HG02970 (cell line): ENCODE measurements at regions not wholly inside any gene's neighbourhood (a gene's known extent, or its start where the extent isn't known, plus 50 kb on each side); places are given as distances from the start of the nearest gene placed in this dataset.

Source experiments
- ATAC-seq: cut with Tn5 transposase; IDR thresholded peaks from one replicate; pipeline ENCODE4 v1.9.1; 2021; ENCODE audit warnings: mild to moderate bottlenecking, moderate library complexity, moderate number of reproducible peaks; ENCODE audit not compliant: unreplicated experiment, low FRiP score

DNA sequence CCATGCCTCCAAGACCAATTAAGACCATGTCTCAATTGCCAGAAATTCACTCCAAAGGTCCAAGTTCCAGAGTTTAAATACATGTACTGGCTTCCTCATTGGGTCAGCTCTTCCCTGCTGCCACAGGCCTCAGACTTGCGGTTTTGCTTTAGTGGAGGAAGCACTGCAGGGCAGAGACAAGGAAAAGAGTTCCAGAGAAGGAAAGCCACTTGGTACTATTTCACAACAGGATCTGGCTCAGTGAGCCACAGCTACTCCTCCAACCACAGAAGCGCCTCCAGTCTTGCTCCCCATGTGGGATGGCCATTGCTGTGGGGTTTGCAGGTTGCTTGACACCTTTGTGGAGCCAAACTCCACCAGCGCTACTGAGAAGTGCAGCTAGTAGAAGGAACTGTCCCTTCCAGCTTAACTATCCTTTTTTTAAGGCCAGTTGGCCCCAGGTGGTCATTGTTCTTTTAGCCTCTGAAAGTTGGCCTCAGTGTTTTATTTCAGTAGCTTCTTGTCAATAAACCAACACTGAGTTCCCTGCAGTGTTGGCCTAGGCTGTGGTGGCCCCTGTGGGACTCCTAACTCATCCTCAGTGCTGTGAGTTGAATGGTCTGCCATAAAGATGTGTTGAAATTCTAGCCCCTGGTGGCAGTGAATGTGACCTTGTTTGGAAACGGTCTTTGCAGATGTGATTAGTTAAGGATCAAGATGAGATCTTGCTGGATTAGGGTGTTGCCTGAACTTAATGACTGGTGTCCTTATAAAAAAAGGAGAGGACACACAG, 93.7 kb upstream of the DAP start:
- ATAC-seq = no peak

DNA sequence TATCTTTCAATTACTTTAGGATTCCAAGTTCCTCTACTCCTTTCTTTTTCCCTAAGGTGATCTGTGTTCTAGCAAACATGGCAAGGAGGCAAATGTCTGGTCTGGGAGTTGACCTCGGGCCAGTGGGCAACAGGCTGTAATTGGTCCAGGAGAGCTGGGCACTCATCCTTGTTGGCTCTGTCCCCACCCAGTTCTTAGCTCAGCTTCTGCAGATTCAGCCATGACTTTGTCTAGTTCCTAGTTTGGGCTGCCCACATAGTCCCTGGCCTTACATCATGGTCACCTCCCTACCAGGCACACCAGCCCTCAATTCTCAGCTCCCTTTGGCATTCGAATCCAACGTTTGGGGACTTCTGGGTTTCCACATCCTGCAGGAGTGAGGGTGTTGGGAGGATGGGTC, 92.1 kb upstream of the DAP start:
- no peak for ATAC-seq

DNA sequence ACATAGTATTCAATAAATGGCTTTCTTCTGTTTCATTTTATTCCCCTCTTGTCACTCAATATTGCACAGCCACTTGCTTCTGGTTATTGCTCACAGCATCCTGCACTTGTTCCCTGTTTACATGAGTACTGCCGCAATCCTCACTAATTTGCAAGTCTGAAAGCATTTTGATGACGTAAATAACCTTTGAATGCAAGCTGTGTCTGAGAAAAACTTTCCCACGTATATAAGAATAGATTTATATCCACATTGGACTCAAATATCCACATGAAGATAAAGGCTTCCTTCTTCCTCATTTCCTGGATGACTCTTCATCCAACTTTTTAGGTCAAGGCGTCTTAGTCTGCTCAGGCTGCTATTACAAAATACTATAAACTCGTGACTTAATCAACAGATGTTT, 88.2 kb upstream of the DAP start:
- no peak for ATAC-seq

DNA sequence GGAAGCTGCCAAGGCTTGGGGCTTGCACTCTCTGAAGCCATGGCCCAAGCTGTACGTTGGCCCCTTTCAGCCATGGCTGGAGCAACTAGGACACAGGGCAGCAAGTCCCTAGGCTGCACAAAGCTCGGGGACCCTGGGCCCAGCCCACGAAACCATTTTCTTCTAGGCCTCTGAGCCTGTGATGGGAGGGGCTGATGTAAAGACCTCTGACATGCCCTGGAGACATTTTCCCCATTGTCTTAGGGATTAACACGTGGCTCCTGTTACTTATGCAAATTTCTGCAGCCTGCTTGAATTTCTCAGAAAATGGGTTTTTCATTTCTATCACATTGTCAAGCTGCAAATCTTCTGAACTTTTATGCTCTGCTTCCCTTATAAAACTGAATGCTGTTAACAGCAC, 83.0 kb upstream of the DAP start:
- no peak for ATAC-seq

DNA sequence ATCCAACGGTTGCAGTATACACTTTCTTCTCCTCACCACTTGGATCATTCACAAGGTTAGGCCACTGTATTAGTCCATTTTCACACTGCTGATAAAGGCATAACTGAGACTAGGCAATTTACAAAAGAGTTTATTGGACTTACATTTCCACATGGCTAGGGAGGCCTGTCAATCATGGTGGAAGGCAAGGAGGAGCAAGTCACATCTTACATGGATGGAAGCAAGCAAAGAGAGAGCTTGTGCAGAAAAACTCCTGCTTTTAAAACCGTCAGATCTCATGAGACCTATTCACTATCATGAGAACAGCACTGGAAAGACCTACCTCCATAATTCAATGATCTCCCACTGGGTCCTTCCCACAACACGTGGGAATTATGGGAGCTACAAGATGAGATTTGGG, 81.8 kb upstream of the DAP start:
- ATAC-seq = no peak

DNA sequence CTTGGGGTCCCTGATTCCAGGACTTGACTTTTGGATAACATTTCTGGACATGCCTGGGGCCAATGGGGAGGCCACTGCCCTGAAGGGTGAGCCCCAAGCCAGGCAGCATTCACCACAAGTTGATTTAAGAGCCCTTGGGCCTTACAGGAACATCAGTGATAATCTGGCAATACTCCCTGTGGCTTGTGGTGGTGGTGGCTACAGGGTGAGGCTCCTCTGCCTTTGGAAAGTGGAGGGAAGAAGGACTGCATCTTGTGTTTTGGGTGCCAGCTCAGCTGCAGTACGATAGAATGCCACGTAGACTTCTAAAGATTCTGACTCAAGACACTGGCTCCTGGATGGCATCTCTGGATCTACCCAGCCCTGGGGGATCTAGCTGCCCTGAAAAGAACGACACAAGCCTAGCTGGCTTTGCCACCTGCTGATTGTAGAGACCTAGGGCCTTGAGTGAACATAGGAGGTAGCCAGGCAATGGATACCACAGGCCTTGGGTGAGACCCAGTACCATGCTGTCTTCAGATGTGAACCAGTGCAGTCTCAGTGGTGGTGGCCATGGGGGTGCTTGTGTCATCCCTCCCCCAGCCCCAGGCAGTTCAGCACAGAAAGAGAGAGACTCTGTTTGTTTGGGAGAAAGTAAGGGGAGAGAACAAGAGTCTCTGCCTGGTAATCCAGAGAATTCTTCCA, 79.0 kb upstream of the DAP start:
- no peak for ATAC-seq

DNA sequence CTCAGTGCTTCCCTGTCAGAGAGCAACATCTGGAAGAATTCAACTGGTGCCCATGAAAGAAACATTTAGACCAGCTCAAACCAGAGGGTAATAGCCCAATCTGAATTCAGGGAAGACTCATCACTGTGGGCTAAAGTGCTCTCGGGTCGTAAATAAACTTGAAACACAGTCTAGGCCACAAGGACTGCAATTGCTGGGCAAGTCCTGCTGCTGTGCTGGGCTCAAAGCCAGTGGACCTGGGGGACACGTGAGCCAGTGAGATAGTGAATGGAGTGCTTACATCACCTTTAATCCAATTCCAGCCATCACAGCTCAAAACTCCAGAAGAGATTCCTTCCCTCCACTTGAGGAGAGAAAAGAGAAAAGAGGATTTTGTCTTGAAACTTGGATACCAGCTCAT, 78.1 kb upstream of the DAP start:
- no peak for ATAC-seq

DNA sequence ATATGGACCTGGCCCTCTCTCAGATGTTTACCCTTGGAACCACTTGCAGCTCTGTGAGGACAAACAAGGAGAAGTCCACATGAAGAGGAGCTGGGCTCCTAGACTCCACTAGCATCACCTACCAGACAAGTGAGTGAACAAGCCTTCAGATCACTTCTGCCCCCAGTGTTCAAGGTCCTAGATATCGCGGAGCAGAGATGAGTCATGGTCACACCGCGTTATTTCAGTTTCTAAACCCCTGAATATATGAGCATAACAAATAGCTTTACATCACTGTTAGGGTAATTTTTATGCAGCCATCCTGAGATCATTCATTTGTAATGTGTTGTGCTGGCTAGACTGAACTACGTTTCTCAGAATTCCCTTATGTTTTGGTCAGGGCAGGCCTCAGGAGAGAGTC, 77.0 kb upstream of the DAP start:
- no peak for ATAC-seq

DNA sequence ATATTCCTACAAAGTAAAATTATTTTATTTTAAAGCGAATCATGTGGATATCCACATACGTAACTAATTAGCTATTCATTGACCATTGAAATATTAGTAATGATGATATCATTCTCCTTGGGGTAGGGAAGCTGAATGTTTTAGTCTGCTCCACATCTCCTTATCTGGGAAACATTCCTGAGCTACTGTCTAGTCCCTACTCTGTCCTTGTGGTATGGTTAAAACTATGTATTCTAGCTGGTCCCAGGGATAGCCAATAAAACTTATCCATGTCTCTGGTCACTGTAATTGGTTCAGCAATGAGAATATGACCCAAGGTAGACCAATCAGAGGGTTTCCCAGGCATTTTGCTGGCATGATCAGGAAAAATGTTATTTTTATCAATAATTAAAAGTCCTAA, 76.0 kb upstream of the DAP start:
- ATAC-seq = no peak

DNA sequence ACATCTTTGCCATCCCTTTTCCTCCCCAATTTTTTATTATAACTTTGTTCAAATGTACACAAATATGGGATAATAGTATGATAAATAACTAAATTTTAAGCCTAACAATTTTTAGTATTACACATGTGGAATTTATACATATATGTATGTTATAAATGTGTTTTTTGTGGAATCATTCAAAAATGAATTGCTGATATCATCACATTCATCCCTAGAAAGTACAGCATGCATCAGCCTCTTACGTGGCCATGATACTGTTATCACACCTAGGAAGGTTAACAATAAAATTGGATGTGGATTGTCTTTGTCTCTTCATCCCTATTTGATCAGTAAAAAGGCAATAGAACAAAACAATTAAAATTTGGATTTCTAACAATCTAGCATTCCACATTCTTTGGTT, 73.7 kb upstream of the DAP start:
- ATAC-seq = no peak

DNA sequence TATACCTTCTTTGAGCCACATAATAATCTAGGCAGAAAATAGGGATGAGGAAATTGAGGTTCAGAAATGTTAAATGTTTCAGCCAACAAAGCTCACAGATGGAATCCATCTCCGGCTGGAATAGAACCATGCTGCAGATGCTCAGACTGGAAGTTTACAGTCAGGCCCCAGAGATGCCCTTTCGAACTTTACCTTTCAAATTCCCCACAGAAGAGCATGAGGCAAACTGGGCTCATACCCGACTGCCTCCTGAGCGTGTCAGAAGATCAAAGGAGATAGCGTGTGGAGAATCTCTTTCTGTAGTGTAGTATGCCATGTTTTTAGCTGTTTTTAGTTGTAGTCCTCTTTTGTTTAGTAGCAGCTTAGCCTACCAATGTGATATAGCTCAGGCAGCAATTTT, 72.0 kb upstream of the DAP start:
- no peak for ATAC-seq

DNA sequence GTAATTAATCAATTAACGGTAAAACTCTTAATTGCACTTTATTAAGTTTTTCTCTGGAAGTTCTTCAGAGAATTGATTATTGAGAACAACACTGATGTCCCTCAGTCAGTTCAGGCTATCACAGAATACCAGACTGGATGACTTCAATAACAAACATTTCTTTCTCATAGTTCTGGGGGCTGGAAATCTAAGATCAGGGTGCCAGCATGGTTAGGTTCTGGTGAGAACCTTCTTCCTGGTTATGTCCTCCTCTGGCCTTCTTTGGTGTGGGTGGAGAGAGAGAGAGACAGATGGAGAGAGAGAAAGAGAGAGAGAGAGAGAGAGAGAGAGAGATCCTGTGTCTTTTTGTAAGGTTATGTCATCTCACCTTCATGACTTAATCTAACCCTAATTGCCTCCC, 71.4 kb upstream of the DAP start:
- ATAC-seq = no peak

DNA sequence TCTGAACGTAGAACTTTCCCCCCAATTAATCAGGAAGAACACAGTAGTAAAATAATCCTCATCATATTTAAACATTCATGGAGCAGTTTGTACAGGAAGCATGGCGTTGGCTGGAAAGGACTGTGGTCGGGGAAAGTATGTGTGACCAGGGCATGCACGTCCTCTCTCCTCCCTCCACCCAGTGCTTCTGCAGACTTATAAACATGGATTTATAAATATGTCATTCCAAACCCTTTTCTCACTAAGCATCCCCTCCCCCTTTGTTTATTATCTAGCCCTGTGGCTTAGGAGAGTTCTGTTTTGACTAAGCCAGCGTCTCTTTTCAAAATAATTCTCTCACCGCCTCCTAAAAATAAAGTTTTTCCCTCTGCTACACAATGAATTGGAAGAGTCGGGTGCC, 70.4 kb upstream of the DAP start:
- no peak for ATAC-seq

DNA sequence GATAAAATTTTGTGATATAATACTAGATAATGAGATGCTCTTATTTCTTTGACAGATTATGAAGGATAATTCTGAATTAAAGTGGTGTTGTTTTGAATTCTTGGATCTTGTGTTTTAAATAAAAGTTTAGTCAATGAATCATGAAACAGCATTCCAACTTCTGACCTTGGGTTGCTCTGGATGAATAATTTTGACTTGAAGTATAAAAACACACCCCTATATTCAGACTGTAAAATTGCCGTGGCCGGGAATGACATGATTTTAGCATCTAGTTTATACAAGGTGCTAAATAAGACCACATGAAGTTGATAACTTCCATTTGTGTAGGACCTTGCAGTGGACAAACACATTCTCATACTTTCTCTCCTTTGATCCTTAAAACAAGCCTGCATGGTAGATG, 67.2 kb upstream of the DAP start:
- no peak for ATAC-seq

DNA sequence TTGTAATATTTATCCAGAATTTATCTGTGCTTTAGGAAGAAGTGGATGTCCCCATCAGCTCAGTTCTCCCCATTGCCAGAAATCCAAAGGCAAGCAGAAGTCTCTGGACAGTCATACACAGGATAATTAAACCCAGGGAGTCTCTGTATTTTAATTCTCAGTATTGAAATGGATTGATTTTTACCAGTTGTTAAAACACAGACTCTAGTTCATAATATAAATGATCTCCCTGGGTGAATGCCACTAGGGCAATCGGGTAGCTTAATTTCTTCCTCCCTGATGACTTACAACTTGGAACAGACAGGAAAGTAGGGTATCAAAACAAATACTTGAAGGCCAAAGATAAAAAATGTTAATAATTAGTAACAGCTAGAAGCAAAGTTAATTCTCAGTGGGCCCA, 66.5 kb upstream of the DAP start:
- no peak for ATAC-seq

DNA sequence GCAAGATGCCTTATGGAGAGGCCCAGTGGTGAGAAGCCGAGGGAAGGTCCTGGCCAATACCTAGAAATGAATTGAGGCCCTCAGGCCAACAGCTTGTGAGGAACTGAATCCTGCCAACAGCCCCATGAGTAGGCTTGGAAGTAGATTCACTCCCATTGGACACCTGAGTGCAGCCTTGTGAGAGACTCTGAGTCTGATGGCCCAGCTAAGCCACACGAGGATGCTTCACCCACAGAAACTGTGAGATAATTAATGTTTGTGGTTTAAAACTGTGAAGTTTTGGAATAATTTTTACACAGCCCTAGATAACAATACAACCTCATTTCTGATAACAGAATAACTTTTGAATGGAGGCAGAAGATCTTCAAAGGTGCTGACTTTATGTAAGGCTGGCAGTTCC, 65.9 kb upstream of the DAP start:
- no peak for ATAC-seq

DNA sequence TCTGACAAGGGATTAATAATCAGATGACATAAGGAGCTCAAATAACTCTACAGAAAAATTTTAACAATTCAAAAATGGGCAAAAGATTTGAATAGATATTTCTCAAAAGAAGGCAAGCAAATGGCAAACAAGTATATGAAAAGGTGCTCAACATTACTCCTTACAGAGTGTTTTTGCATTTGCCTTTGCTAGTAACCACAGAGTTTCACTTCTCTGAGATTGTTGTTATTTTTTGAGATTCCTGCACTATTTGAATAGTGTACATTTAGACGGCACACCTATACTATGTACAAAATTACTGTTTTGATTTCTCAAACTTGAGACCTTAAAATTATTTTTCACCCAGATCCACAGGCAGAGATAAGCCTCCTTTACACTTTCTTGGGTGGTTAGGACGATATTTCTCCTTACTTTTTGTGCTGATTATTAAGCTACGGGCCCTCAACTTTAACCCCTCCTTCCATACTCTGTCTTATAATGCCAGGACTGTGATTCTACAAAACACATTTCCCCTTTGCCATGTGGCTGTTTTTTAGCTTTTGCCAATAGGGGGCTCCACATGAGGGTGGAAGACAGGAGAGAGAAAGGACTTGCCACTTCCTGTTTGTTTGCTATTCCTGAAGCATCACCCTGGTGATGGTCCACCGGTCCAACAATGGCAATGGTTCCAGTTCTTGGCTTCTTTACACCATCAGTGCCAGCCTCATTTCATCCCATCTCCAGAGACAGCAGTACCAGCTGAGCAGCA, 65.0 kb upstream of the DAP start:
- ATAC-seq = no peak

DNA sequence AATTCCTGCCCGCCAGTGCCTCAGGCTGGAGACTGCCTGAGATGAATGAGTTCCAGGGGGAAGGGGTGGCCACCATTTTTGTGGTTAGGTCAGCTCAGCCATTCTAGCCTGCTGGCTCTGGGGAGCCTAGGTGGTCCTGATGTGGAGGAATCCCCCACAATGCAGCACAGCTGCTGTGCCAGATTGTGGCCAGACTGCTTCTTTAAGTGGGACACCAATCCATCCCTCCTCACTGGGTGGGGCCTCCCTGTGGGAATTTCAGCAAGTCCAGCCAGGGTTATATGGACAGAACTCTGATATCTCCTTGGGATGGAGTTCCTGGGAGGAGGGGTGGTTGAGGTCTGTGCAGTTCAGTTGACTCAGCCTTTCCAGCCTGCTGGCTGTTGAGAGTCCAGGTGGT, 51.2 kb upstream of the DAP start:
- no peak for ATAC-seq
